ENCODE measurements at regions not wholly inside any gene's neighbourhood (a gene's known extent, or its start where the extent isn't known, plus 50 kb on each side); places are given as distances from the start of the nearest gene placed in this dataset.

DNA sequence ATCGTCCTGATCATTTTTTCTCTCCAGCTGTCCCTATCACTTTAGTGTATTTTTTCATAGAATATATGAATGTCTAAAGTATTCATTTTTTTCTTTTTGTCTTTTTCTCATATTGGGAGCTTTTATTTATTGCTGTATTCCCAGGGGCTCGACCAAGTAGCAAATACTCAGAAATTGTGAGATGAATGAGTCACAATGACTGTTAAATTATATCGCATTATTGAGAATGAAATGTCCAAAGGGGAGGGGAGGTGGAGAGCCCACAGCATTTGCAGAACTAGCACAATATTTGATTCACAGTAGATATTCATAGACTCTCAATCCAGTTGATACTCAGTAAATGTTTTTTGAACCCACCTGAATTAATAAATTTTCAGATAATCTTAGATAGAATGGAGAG lies 543.6 kb upstream of the FAM241A start:
- TF ChIP-seq, protein P1, sequence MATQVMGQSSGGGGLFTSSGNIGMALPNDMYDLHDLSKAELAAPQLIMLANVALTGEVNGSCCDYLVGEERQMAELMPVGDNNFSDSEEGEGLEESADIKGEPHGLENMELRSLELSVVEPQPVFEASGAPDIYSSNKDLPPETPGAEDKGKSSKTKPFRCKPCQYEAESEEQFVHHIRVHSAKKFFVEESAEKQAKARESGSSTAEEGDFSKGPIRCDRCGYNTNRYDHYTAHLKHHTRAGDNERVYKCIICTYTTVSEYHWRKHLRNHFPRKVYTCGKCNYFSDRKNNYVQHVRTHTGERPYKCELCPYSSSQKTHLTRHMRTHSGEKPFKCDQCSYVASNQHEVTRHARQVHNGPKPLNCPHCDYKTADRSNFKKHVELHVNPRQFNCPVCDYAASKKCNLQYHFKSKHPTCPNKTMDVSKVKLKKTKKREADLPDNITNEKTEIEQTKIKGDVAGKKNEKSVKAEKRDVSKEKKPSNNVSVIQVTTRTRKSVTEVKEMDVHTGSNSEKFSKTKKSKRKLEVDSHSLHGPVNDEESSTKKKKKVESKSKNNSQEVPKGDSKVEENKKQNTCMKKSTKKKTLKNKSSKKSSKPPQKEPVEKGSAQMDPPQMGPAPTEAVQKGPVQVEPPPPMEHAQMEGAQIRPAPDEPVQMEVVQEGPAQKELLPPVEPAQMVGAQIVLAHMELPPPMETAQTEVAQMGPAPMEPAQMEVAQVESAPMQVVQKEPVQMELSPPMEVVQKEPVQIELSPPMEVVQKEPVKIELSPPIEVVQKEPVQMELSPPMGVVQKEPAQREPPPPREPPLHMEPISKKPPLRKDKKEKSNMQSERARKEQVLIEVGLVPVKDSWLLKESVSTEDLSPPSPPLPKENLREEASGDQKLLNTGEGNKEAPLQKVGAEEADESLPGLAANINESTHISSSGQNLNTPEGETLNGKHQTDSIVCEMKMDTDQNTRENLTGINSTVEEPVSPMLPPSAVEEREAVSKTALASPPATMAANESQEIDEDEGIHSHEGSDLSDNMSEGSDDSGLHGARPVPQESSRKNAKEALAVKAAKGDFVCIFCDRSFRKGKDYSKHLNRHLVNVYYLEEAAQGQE (IDR thresholded peaks at IDR 0.05), result no peak
- TF ChIP-seq TAF1 (conservative IDR thresholded peaks at IDR 0.05), result no peak
- TF ChIP-seq, protein P2, sequence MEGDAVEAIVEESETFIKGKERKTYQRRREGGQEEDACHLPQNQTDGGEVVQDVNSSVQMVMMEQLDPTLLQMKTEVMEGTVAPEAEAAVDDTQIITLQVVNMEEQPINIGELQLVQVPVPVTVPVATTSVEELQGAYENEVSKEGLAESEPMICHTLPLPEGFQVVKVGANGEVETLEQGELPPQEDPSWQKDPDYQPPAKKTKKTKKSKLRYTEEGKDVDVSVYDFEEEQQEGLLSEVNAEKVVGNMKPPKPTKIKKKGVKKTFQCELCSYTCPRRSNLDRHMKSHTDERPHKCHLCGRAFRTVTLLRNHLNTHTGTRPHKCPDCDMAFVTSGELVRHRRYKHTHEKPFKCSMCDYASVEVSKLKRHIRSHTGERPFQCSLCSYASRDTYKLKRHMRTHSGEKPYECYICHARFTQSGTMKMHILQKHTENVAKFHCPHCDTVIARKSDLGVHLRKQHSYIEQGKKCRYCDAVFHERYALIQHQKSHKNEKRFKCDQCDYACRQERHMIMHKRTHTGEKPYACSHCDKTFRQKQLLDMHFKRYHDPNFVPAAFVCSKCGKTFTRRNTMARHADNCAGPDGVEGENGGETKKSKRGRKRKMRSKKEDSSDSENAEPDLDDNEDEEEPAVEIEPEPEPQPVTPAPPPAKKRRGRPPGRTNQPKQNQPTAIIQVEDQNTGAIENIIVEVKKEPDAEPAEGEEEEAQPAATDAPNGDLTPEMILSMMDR (IDR thresholded peaks at IDR 0.05; ENCODE audit: low read depth, low read length, missing input control), result no peak
- TF ChIP-seq, protein P3, sequence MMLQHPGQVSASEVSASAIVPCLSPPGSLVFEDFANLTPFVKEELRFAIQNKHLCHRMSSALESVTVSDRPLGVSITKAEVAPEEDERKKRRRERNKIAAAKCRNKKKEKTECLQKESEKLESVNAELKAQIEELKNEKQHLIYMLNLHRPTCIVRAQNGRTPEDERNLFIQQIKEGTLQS (IDR thresholded peaks at IDR 0.05), result no peak
- TF ChIP-seq HNF4A (conservative IDR thresholded peaks at IDR 0.05), result no peak
- no peak for TF ChIP-seq RAD21 (IDR thresholded peaks at IDR 0.05)
- TF ChIP-seq SP1 (IDR thresholded peaks at IDR 0.05), result no peak
- TF ChIP-seq, protein P4, sequence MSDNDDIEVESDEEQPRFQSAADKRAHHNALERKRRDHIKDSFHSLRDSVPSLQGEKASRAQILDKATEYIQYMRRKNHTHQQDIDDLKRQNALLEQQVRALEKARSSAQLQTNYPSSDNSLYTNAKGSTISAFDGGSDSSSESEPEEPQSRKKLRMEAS (IDR thresholded peaks at IDR 0.05), result no peak
- TF ChIP-seq GABPA (IDR thresholded peaks at IDR 0.05 in 1 of 2, conservative IDR thresholded peaks at IDR 0.05 in 1 of 2), result no peak
- no peak for TF ChIP-seq RXRA (IDR thresholded peaks at IDR 0.05)
- no peak for TF ChIP-seq FOXA1 (IDR thresholded peaks at IDR 0.05)
- TF ChIP-seq, protein P5, sequence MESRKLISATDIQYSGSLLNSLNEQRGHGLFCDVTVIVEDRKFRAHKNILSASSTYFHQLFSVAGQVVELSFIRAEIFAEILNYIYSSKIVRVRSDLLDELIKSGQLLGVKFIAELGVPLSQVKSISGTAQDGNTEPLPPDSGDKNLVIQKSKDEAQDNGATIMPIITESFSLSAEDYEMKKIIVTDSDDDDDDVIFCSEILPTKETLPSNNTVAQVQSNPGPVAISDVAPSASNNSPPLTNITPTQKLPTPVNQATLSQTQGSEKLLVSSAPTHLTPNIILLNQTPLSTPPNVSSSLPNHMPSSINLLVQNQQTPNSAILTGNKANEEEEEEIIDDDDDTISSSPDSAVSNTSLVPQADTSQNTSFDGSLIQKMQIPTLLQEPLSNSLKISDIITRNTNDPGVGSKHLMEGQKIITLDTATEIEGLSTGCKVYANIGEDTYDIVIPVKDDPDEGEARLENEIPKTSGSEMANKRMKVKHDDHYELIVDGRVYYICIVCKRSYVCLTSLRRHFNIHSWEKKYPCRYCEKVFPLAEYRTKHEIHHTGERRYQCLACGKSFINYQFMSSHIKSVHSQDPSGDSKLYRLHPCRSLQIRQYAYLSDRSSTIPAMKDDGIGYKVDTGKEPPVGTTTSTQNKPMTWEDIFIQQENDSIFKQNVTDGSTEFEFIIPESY (IDR thresholded peaks at IDR 0.05), result no peak
- no peak for TF ChIP-seq HNF4G (IDR thresholded peaks at IDR 0.05)

Data from liver (tissue), 3 donors.